Esophagus squamous epithelium (tissue), 5 donors: ENCODE measurements at regions not wholly inside any gene's neighbourhood (a gene's known extent, or its start where the extent isn't known, plus 50 kb on each side); places are given as distances from the start of the nearest gene placed in this dataset.

Experiments used
- DNase-seq: peaks from one replicate; lab custom pipeline; 2025; lab: John Stamatoyannopoulos, UW
- H3K27ac ChIP-seq, 4 donors: fragments of 200-600 bp; sonication (generic); one replicate each; pipeline ENCODE4 v1.5.1; 2016 to 2019; ENCODE audit warnings: mild to moderate bottlenecking in 1 of 4
- H3K27me3 ChIP-seq, 4 donors: fragments of 200-600 bp; sonication (generic); 1 replicate in 3 of 4; 2 replicates in 1 of 4; pipeline versions ENCODE4 v1.5.1 to v1.6.0; 2017 to 2021; ENCODE audit warnings: antibody characterized with exemption in 1 of 4
- H3K36me3 ChIP-seq, 3 donors: fragments of 200-600 bp; sonication (generic); one replicate each; pipeline ENCODE4 v1.5.1; 2016 to 2019
- H3K4me1 ChIP-seq, 3 donors: fragments of 200-600 bp; sonication (generic); one replicate each; pipeline ENCODE4 v1.5.1; 2017 to 2019
- H3K4me3 ChIP-seq, 4 donors: fragments of 200-600 bp; sonication (generic); 1 replicate in 3 of 4; 2 replicates in 1 of 4; pipeline ENCODE4 v1.5.1; 2016 to 2019; ENCODE audit warnings: mild to moderate bottlenecking in 2 of 4, moderate library complexity in 1 of 4
- H3K9me3 ChIP-seq, 3 donors: fragments of 200-600 bp; sonication (generic); one replicate each; pipeline ENCODE4 v1.5.1; 2016 to 2019
- POLR2A ChIP-seq, 4 donors: fragments of 450-650 bp; IDR thresholded peaks; one replicate each; pipeline ENCODE4 v1.6.1; 2017; ENCODE audit warnings: antibody characterized with exemption in 4 of 4, mild to moderate bottlenecking in 4 of 4, moderate library complexity in 3 of 4
- WGBS, 2 donors: methylation state at CpG; one replicate each; pipeline ENCODE4 v1.1.5; 2018; 5-methylcytosine and 5-hydroxymethylcytosine counted together
- intact Hi-C: fragments of 100-400 bp; cut with DNase I; formaldehyde crosslinking; loops from one replicate; pipeline ENCODE4 v1.15.0; 2022
- TF ChIP-seq, protein P1 (sequence below), 6 experiments: fragments of 450-650 bp in 4 of 6; fragments of 200-600 bp in 2 of 6; sonication (generic) in 2 of 6; IDR thresholded peaks; one replicate each; pipeline ENCODE4 v1.5.1; 2016 to 2019; ENCODE audit warnings: antibody characterized with exemption in 6 of 6, mild to moderate bottlenecking in 4 of 6, moderate library complexity in 4 of 6
- donor health status: DM: yes; HTN: yes; CAD: no.

- intact Hi-C loops, result no loop called here
- no peak for DNase-seq
- no peaks in the 10 kb centered on the region for H3K36me3 ChIP-seq
- H3K27me3 ChIP-seq, result peaks cover 0 to 4% (median 0%) of the 10 kb centered on the region in 4 donors
- H3K9me3 ChIP-seq, result no peaks in the 10 kb centered on the region
- H3K4me1 ChIP-seq, result peaks cover 0 to 29% (median 0%) of the 10 kb centered on the region in 3 donors
- TF ChIP-seq POLR2A (IDR thresholded peaks at IDR 0.05), result no peak
- TF ChIP-seq, protein P1, sequence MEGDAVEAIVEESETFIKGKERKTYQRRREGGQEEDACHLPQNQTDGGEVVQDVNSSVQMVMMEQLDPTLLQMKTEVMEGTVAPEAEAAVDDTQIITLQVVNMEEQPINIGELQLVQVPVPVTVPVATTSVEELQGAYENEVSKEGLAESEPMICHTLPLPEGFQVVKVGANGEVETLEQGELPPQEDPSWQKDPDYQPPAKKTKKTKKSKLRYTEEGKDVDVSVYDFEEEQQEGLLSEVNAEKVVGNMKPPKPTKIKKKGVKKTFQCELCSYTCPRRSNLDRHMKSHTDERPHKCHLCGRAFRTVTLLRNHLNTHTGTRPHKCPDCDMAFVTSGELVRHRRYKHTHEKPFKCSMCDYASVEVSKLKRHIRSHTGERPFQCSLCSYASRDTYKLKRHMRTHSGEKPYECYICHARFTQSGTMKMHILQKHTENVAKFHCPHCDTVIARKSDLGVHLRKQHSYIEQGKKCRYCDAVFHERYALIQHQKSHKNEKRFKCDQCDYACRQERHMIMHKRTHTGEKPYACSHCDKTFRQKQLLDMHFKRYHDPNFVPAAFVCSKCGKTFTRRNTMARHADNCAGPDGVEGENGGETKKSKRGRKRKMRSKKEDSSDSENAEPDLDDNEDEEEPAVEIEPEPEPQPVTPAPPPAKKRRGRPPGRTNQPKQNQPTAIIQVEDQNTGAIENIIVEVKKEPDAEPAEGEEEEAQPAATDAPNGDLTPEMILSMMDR (IDR thresholded peaks at IDR 0.05), result no peak
- 27 to 29% methylated on average over 6 of the region's 6 CpGs for WGBS, 2 donors
- no peak overlapping the region for H3K27ac ChIP-seq
- H3K4me3 ChIP-seq, result no peak overlapping the region
These were observed 149.6 kb downstream of the SOX9 start for GRCh38 chr17:72270273-72270924.

DNA sequence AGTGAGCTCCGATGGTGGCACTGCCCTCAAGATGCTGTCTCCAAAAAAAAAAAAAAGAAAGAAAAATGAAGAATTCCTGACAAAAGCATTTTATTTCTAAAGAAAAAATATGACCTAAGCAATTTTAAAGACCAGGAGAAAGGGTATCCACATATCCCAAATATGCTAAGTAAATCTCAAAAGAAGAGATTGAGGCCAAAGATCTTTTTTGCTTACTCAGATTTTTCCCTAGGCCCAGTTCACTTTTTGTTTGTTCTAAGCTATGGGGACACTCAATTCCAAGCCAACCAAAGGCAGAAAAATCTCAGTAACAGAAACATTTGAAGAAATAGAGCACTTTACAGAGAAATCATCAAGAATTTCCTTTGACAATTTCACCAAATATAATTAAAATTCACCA, 150.8 kb downstream of the SOX9 start:
- no peaks in the 10 kb centered on the region for H3K9me3 ChIP-seq
- H3K27me3 ChIP-seq, result no peaks in the 10 kb centered on the region
- H3K4me3 ChIP-seq, result no peak overlapping the region
- TF ChIP-seq, protein P1 (IDR thresholded peaks at IDR 0.05), result no peak
- TF ChIP-seq POLR2A (IDR thresholded peaks at IDR 0.05), result no peak
- no peaks in the 10 kb centered on the region for H3K36me3 ChIP-seq
- no peak overlapping the region for H3K27ac ChIP-seq
- 71 to 100% methylated on average over 1 of the region's 1 CpG for WGBS, 2 donors
- intact Hi-C loops, result no loop called here
- peaks cover 0 to 24% (median 0%) of the 10 kb centered on the region in 3 donors for H3K4me1 ChIP-seq
- DNase-seq, result no peak

DNA sequence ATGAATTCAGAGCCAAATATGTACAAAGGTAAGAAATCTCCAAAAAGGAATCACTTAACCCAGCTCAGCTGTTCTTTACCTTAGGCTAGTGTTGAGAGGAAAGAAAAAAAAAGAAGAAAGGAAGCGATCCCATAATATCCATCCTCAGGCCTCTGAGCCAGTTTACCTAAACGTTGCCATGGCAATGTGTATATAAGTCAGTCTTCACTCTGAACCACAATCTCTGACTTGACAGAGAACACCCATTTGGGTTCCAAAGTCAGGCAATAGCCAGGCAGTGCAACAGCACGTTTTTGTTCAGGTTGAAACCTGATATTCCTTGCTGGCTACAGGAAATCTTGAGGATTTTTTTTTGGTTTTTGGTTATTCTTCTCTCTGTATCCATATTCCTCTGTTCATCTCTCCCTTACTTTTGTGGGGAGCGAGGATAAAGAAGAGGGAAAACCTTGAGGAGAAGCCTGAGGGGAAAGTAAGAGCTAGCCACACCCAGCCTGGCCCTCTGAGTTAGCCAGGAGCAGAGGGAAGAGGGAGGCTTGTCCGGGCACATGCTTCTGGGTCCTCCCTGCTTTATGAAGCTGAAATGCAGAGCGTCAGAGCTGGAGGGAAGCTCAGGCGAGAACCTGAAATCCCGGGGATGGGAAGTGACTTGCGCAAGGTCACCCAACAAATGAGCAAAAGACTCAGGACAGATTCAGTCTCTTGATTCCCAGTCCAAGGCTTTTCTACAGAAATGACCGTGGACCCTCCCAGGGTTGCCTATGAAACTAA, 152.7 kb downstream of the SOX9 start:
- H3K27ac ChIP-seq, result peak overlapping the region in 1 of 4 donors; percentile 44
- intact Hi-C loops, result no loop called here
- H3K9me3 ChIP-seq, result no peaks in the 10 kb centered on the region
- no peak for TF ChIP-seq POLR2A (IDR thresholded peaks at IDR 0.05)
- no peak for DNase-seq
- no peak overlapping the region for H3K4me3 ChIP-seq
- WGBS, 2 donors, result 36 to 52% methylated on average over 6 to 9 of the region's 10 CpGs
- H3K36me3 ChIP-seq, result no peaks in the 10 kb centered on the region
- peaks cover 0 to 24% (median 0%) of the 10 kb centered on the region in 3 donors for H3K4me1 ChIP-seq
- no peaks in the 10 kb centered on the region for H3K27me3 ChIP-seq

DNA sequence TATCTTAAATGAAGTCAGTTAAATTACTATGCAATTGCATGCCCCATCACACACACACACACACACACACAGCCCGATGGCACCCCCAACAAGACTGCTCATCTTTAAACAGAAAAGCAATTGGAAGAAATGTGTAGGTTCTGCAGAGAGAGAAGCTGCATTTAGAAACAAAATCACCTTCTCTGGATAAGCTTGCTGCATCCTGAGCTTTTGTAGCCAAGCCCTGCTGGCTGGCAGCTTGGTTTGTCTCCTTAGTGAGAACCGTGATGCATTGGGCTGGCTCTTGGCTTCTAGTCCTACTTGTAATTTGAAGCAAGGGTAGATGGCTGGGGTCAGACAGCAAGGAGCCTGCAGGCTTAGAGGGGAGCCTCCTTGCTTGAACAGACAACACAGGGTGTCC, 153.8 kb downstream of the SOX9 start:
- Histone ChIP-seq H3K27ac (no peak overlapping the region), H3K36me3 (no peaks in the 10 kb centered on the region), H3K4me3 (no peak overlapping the region), H3K27me3 (no peaks in the 10 kb centered on the region), H3K9me3 (no peaks in the 10 kb centered on the region), H3K4me1 (peaks cover 0 to 24% (median 0%) of the 10 kb centered on the region in 3 donors)
- TF ChIP-seq, protein P1 (IDR thresholded peaks at IDR 0.05), result no peak
- no peak for TF ChIP-seq POLR2A (IDR thresholded peaks at IDR 0.05)
- intact Hi-C loops, result no loop called here
- 74 to 90% methylated on average over 2 of the region's 2 CpGs for WGBS, 2 donors
- no peak for DNase-seq

GRCh38 chr17:72280881-72281280, 160.1 kb downstream of the SOX9 start:
- Histone ChIP-seq H3K4me1 (no peaks in the 10 kb centered on the region), H3K27me3 (peaks cover 0 to 3% (median 0%) of the 10 kb centered on the region in 4 donors), H3K36me3 (no peaks in the 10 kb centered on the region), H3K27ac (no peak overlapping the region), H3K4me3 (no peak overlapping the region), H3K9me3 (no peaks in the 10 kb centered on the region)
- intact Hi-C loops, result no loop called here
- no peak for DNase-seq
- WGBS, 2 donors, result 87 to 91% methylated on average over 3 of the region's 3 CpGs
- TF ChIP-seq POLR2A (IDR thresholded peaks at IDR 0.05), result no peak
- TF ChIP-seq, protein P1 (IDR thresholded peaks at IDR 0.05), result no peak
